GM08714 (cell line): ENCODE measurements at regions not wholly inside any gene's neighbourhood (a gene's known extent, or its start where the extent isn't known, plus 50 kb on each side); places are given as distances from the start of the nearest gene placed in this dataset.

Experiments
- H3K4me3 ChIP-seq: fragments of 200-500 bp; sonication (Bioruptor generic); 2 replicates; pipeline ENCODE4 v1.5.1; 2014; ENCODE audit warnings: mild to moderate bottlenecking, low read length, inconsistent platforms
- ZNF274 ChIP-seq: IDR thresholded peaks from 2 replicates; pipeline ENCODE4 v1.6.1; 2012; ENCODE audit warnings: mild to moderate bottlenecking, low read depth, low read length

- TF ChIP-seq ZNF274: no peak
- H3K4me3 ChIP-seq: no peak overlapping the region
These were observed 197.0 kb downstream of the SQOR start for GRCh38 chr15:45831787-45832186.

GRCh38 chr15:45834622-45835021, 199.8 kb downstream of the SQOR start:
- H3K4me3 ChIP-seq: no peak overlapping the region
- no peak for TF ChIP-seq ZNF274

GRCh38 chr15:45842151-45842550, 207.3 kb downstream of the SQOR start:
- TF ChIP-seq ZNF274: no peak
- H3K4me3 ChIP-seq: no peak overlapping the region

DNA sequence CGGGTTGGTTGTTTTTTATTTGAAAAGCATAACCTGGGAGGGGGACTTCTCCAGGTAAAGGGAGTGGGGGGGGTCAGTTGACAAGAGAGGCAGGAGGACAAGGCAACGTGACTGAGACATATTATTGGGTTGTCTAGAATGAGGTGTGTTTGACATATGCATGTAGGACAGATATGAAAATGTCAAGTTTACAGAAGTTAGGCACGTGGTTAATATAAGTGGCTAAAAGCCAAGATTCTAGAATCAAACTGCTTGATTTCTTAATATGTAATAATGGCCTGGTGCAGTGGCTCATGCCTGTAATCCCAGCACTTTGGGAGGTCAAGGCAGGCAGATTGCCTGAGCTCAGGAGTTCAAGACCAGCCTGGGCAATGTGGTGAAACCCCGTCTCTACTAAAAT, 212.8 kb downstream of the SQOR start:
- no peak overlapping the region for H3K4me3 ChIP-seq
- no peak for TF ChIP-seq ZNF274

GRCh38 chr15:45849136-45849535, 214.3 kb downstream of the SQOR start:
- no peak overlapping the region for H3K4me3 ChIP-seq
- no peak for TF ChIP-seq ZNF274

- TF ChIP-seq ZNF274: no peak
- no peak overlapping the region for H3K4me3 ChIP-seq
These were observed 219.8 kb downstream of the SQOR start for GRCh38 chr15:45854455-45855202.

DNA sequence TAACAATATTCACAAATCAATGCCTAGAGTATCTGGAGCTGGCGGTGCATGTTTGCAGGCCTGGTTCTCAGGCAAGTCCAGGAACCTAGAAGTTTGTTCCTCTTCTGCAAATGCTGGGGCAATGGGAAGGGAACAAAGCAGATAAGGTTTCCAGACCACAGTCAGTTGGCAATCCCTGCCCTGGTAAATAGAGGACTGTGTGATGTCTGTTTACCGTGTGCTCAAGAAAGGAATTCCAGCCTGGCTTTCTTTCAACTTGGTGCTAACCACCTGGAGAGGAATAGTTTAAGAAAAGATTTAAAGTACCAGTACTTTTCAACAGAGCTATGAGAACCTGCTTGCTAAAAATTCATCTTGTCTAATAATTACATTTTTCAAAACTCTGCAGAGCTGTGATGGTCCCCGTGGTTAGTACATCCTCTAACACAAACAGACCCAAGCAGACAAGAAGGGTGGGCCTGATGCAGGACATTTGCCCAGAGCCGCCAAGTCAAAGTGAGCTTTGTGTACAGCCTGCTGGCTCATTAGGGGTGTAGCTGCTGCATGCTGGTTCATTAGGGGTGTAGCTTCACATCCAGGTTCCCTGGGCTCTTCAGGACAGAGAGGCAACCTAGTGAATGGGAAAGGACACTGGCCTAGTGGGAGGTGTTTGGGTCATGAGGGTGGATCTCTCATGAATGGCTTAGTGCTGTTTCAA, 220.5 kb downstream of the SQOR start:
- H3K4me3 ChIP-seq: no peak overlapping the region
- no peak for TF ChIP-seq ZNF274

DNA sequence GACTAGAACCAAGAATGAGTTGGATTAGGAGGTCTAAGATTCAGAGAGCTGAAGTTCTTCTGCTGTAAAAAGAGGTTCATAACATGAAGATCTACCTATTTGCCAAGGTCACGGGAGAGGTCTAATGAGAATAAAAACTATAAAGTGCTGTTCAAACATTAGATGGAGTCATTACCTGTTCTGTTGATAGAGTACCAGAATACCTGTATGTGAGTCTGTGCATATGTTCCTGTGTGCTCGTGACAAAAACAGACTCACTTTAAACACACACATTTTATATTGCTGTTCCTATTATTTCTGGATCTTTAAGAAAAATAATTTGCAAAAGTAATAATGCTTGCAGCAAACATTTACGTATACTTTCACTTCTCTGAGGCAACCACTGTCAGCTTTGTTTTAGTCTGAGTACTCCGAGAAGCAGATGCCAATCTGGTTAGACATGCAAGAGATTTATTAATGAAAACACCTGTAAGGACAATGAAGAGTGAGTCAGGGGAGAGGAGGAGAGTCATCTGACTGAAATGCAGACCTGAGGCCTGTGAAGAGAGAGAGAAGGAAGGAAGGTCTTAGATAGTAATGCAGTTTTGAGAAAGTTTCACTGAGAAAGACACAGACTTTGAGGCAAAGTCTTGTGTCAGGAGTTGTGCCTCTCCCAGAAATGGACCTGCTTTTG, 221.2 kb downstream of the SQOR start:
- no peak overlapping the region for H3K4me3 ChIP-seq
- no peak for TF ChIP-seq ZNF274

DNA sequence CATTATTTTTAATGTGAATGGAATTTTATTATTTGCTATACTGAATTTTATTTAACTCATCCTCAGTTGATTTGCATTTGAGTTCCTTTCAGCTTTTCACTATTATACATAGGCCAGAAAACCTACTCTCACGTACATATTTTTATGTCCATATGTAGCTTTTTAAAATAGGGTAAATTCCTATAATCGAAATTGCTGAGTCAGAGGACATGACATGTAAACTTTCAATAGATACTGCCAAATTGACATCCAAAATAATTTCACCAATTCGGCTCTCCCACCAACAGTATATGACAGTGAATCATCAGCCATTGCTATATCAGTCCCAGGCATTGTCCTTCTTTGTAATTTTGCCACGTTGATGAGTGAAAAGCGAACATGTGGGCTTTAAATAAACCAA, 222.5 kb downstream of the SQOR start:
- H3K4me3 ChIP-seq: no peak overlapping the region
- no peak for TF ChIP-seq ZNF274

DNA sequence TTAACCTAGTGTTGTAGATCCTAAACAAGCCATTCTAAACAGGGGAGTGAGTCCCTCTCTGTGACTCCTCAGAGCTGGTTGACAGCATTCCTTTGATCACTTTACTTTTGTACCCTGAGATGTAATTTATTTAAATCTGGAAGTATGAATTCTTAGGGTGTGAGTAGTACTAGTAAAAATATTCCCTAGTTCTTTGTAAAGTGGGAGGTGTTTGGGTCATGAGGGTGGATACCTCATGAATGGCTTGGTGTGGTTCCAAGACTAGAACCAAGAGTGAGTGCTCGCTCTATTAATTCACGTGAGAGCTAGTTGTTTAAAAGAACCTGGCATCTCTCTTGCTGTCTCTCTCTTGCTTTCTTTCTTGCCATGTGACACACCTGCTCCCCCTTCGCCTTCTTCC, 223.7 kb downstream of the SQOR start:
- no peak overlapping the region for H3K4me3 ChIP-seq
- TF ChIP-seq ZNF274: no peak

- TF ChIP-seq ZNF274: no peak
- H3K4me3 ChIP-seq: no peak overlapping the region
These were observed 227.2 kb downstream of the SQOR start for GRCh38 chr15:45862034-45862433.

DNA sequence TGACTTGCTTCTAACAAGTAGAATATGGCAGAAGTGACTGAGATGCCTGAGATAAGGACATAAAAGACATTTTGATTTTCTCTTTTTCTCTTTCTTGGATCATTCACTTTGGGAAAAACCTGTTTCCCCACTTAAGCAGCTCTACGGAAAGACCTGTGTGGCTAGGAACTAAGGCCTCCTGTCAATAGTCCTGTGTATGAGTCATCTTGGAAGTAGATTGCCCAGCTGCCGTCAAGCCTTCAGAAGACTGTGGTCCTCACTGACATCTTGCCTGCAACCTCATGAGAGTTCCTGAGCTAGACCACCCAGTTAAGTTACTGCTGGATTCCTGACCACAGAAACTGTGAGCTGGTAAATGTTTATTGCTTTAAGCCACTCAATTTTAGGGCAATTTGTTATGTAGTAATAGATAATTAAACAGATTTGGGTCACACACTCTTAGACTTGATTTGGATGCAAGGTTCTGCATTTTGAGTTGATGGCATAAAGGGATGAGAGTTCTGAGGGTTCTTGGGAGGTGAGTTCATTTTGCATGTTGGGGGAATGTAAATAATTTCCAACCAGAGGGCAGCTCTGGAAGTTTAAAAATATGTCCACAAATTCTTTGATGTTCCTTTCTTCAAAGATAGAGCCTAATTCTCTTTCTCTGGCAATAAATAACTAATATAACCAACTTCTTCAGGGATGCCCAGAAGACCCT, 229.2 kb downstream of the SQOR start:
- no peak overlapping the region for H3K4me3 ChIP-seq
- TF ChIP-seq ZNF274: no peak

GRCh38 chr15:45866616-45867015, 231.8 kb downstream of the SQOR start:
- no peak overlapping the region for H3K4me3 ChIP-seq
- TF ChIP-seq ZNF274: no peak

DNA sequence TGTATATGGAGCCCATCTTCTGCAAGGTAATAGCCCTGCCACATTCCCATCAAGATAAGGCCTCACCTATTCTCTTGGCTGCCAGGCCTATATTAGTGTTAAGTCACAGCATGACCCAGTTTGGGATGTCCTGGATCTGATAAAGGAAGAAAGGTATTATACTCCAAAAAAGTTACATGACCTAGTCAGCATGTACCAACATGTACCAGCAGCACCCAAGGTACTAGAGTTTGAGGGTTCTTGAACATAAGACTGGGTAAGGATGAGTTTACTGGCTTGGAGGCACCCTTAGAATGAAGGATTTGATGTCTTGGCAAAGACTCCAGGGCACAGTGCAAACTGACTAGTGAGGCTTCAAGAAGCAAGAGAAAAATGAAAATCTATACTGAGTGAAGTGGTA, 232.5 kb downstream of the SQOR start:
- no peak for TF ChIP-seq ZNF274

More for the DNA sequence above, 232.5 kb downstream of the SQOR start:
- H3K4me3 ChIP-seq: no peak overlapping the region
